GM11168 (cell line): ENCODE measurements at regions not wholly inside any gene's neighbourhood (a gene's known extent, or its start where the extent isn't known, plus 50 kb on each side); places are given as distances from the start of the nearest gene placed in this dataset.
"Not testable (repeated sequence)": the region's sequence is repeated elsewhere in the genome, so short reads cannot be mapped to it uniquely, and the experiment has no call there.

ENCODE experiments used
- in situ Hi-C: fragments of 300-500 bp; cut with MboI; formaldehyde crosslinking; loops from one replicate; pipeline ENCODE4 v1.12.0; 2022; ENCODE audit warnings: low sequenced_read_pairs; ENCODE audit not compliant: unreplicated experiment

DNA sequence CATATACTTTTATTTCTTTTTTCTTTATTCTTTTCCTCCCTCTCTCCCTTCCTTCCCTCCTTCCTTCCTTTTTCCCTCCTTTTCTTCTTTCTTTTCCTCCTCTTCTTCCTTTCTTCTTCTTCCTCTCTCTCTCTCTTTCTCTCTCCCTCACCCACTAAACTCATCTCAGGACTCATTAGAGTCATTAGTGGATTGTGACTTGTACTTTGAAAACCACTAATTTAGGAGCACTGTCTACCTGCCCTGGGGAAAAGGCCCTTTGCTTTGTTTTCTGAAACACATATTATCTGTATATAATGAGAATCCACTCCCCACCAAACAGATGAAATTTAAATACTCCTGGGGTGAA lies 68.7 kb upstream of the CEP85L start:
- in situ Hi-C loops: no loop called here

DNA sequence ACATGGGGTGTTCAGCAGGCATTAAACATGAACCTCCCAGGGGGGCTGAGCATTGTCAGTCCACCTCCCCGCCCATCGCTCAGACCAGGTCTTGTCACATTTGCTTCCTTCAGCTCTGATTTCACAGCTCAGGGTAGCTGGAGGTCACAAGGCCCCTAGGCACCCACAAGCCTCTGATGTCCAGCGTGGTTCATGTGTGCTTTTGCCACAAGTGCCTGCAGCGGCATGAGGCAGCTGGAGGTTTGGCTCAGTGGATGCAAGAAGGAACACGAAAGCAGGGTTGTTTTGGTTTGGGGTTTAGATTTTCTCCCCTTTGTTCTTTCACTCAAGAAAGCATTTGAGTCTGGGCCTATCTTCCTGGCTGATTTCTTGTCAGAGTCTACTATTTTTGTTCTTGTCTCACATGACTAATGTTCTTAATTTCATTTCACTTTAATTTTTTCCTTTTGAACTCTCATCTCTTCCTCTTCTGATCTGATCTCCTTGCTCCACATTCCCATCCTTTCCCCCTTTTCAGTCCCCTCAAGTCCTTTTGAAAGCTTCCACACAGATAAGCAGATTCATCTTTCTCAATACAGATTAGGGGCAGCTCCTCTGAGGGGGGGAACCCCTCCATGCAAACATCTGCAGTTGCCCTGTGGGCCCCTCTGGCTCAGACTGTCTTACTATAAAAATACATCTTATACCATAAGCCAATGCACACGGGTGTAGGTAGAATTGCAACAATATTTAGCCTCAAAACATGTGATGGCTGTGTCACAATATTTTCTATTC lies 68.1 kb upstream of the CEP85L start:
- in situ Hi-C loops: loop anchor here (10.0 kb wide), 1 partner anchor 55 kb away; no protein-coding TSS in a partner anchor

DNA sequence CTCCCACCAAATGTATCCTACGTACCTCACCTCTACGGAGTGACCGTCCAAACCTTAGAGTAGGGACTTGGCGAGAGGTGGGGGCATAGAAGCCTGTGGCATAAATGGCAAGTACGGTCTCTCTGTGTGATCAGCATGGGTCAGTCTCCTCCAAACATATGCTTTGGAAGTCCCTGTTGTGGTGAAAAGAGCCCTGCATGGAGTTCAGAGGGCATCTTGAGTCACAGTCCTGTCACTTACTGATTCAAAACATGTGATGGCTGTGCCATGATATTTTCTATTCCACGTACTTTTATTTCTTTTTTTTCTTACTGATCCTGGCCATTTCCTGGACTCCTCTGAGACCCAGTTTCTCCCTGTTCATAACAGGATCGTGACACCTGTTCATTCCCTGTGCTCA lies 67.5 kb upstream of the CEP85L start:
- in situ Hi-C loops: loop anchor here (10.0 kb wide), 1 partner anchor 56 kb away; no protein-coding TSS in a partner anchor

DNA sequence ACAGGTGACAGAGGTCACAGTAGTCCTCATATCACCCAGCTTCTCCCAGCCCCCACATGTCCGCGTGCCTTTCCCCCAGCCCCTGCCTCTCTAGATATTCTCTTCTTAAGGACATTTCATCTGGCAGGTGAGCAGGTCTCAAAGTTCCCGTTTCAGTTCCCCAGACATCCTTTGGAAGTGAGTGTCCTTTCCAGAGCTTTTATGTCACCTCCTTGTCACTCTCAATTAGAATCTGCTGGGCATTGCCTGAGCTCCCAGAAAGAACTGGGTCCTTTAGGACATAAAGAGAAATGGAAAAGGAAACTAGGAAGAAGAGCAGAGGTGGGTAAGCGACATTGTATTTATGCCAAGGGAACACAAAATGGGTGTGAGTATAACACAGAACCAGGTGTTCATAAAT lies 66.9 kb upstream of the CEP85L start:
- in situ Hi-C loops: loop anchor here (10.0 kb wide), 1 partner anchor 57 kb away; no protein-coding TSS in a partner anchor

DNA sequence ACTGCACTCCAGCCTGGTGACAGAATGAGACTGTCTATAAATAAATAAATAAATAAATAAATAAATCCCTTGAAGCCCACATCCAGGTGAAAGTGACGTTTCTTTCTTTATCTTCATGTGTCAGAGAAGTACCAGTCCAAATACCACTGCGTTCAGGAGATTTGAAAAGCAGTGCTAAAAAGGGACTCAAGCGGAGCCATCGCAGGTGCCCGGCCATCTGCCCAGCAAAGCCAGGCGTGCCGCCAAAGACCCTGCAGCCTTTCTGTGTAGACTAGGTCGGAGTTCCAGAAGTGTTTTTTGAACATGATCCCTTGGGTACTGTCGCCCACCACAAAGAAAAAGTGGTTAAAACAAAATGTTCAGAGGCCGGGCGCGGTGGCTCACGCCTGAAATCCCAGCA lies 65.7 kb upstream of the CEP85L start:
- in situ Hi-C loops: loop anchor here (10.0 kb wide), 1 partner anchor 58 kb away; no protein-coding TSS in a partner anchor

DNA sequence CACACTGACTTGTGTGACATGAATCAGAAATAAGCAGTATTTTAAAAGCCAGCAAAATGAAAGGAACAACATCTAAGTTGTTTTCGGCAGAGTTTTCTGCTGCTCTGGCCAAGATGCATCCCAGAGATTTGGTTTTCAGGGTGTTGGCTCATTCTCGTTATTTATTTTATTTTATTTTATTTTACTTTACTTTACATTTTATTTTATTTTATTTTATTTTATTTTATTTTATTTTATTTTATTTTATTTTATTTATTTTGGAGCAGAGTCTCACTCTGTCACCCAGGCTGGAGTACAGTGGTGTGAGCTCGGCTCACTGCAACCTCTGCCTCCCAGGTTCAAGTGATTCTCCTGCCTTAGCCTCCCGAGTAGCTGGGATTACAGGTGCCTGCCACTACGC lies 64.5 kb upstream of the CEP85L start:
- in situ Hi-C loops: loop anchor here (10.0 kb wide), 1 partner anchor 59 kb away; no protein-coding TSS in a partner anchor

DNA sequence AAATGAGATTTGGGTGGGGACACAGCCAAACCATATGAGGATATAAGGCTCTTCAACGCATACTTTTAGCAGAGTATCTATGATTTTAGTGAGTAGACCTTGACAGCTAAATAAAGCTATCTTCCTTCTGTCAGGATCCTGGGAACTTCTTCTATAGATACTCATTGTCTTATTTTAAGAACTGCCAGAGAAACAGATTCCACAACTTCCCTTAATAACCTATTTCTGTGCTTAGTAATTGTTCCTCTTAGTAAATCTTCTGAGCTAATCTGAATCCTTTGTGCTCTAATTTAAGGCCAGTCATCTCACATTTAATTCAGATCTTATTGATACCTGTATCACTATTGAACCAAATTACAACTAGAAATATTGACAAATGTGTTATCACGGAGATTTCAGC lies 64.0 kb upstream of the CEP85L start:
- in situ Hi-C loops: loop anchor here (10.0 kb wide), 1 partner anchor 59 kb away; no protein-coding TSS in a partner anchor

DNA sequence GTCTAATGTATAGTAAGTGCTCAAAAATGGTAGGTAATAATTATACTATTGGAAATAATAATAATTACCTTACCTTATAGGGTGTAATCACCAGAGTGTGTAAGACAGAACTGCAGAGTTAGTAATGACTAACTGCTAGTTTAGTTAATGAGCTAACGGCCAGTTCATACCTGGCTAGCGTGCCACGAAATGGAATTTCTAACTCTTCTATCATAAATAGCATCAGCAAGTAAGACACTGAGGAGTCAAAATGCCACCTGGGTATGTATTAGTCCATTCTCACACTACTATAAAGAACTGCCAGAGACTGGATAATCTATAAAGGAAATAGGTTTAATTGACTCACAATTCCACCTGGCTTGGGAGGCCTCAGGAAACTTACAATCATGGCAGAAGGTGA lies 63.4 kb upstream of the CEP85L start:
- in situ Hi-C loops: loop anchor here (10.0 kb wide), 1 partner anchor 60 kb away; no protein-coding TSS in a partner anchor

DNA sequence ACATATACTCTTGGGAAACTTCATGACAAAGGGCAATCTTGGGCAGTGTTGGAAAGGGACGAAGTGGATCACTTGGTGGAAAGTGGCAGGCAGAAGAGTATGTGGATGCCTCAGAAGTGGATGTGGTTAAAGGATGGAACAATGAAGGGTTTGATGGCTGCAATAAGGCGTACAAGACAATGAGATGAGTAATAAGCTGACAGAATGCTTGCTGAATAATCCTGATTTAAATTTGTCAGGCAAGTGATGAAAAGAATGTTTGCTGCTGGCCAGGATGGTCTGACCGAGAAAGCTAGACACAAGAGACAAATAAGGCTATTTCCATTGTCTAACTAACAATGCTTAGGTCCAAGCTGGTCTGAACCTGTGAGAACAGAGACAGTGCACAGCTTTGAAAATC lies 61.6 kb upstream of the CEP85L start:
- in situ Hi-C loops: loop anchor here (10.0 kb wide), 1 partner anchor 62 kb away; no protein-coding TSS in a partner anchor

DNA sequence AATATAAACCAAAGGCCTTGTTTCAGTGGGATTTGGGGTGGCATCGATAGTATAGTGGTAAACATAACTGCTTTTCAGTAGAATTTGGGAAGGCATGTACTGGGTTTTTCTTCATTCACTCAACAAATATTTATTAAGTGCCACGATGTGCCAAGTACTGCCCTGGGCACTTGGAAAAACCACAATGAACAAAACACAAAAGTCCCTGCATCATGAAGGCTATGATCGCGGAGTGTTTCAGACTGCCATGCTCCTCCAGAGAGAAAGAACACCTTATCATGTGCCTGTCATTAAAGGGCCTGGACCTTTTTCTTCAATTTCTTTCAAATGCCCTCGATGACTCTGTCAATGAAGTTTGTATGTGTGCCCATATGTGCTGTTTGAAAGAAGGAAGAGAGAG lies 59.2 kb upstream of the CEP85L start:
- in situ Hi-C loops: loop anchor here (10.0 kb wide), 1 partner anchor 64 kb away; no protein-coding TSS in a partner anchor

DNA sequence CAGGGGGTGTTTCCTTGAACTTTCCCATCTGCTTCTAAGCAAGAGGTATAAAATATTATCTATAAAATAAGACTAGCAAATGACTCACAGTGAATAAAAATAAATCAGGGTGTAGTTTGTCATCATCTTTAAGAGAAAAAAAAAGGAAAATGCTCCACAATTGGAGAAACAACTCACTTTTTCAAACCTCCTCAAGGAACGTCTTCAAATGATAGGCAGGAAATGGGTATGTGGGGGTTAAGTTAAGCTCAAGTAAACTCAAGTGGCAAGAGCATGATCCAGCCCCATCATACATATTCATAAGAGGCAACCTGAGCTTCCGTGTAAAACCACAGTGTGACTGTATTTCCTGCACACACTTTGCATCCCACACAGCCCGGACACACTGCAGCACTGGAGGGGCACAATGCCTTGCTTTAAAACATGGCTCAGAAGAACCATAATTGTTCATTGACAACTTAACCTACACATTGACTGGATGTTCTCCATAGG lies 58.5 kb upstream of the CEP85L start:
- in situ Hi-C loops: loop anchor here (10.0 kb wide), 1 partner anchor 65 kb away; no protein-coding TSS in a partner anchor

DNA sequence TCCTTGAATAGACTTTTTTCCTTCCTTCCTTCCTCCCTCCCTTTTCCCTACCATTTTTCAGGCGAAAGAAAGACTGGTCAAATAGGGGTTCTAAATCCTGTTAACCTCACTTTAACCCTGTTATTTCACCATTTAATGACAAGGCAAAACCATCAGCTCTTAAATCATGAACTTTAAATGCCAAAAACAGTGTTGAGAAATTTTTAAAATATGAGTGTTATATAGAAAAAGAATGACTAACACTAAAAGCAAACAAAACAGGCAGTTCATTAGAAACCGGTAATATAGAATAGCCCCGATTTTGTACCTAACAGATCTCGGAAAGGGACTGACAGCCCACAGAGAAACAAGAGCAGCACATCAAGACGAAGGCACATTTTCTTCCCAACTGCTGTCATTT lies 57.4 kb upstream of the CEP85L start:
- in situ Hi-C loops: no loop called here

DNA sequence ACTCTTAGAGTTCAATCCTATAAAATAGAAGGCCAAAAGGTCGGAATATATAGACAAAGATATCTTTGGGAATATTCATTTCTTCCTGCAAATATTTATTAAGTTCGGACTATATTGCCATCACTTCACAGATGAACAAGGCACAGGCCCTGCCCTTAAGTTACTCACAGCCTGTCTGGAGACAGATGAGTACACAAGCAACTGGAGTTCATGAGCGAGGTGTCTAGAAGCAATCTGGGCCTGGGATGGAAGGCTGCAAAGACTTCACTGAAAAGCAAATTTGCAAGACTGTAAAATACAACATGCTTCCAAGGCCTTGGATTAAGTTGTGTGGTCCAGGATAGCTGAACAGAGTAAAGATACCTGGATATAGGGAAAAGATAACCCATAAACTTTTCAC lies 56.7 kb upstream of the CEP85L start:
- in situ Hi-C loops: no loop called here

DNA sequence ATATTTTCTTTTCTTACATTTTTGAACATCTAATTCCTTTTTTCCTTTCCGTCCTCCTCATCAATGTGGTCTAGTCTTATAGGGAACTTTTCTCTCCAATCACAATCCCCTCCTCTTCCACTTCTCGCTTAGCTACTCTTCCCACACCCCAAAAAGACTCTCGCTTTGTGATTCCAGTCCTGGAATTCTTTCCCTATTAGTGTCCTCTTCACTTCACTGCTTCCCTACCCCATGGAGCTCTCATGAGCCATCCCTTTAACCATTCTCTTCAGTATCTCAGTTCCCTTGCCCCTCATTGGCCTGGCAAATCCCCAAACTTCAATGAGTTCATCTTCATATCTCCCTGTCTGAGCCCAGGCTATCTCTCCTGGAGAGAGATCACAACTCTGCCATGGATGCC lies 55.3 kb upstream of the CEP85L start:
- in situ Hi-C loops: no loop called here

DNA sequence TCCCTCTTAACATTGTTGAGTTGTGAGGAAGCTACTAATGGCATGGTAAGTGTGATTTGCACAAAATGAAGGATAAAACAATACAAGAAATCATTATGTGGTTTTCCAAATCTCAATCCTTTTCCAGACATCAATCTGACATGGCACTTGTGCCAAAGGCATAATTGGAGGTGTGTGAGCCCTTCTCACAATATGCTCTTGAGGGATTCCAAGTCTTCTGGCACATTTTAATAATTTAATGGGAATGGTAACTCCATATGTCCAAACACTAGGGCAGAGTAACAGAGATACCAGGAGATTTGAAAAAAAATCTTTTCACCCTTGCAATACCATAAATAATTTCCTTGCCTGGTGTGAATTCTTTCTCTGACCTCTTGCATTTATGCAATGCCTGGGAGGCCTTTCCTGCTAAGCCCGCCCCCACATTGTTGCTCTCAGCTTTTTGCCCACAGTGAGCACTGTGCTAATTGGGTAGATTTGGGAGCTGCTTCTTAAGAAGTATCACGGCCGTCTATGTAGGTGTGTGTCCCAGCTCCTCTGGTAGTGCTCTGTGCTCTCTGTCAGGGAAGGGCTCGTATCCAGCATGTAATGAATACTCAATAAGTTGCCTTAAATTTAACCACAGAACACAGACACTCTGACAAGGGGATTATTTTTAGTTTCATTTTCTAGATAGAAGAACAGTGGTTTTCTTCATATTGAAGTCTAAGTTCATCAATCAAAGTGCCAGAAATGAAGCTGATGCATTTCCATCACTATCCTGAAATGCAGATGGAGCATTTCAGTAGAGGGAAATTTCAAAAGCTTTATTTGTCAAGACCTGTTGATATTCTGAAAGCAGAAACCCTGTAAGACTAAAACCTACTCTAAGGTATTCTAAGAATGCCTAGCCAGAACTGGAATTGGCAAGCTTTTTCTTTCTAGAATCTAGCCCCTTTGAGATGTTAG lies 54.4 kb upstream of the CEP85L start:
- in situ Hi-C loops: no loop called here

DNA sequence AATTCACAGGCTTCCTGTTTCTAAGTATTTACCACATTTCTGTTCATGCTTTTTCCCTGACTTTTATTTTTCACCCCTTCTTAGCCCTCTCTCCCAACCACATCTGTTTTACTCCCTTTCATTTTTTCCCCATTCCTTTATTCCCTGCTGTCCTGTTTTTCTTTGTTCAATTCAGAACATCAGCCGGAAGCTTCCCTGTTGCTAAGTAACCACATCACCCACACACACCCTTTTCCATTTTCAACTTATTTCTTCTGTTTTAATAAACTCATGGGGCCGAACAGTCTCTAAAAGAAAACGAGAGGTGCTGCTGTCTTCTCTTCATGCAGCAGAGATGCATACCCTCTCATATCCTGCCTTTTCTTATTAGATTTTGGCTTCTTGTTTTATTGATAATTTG lies 53.5 kb upstream of the CEP85L start:
- in situ Hi-C loops: no loop called here

DNA sequence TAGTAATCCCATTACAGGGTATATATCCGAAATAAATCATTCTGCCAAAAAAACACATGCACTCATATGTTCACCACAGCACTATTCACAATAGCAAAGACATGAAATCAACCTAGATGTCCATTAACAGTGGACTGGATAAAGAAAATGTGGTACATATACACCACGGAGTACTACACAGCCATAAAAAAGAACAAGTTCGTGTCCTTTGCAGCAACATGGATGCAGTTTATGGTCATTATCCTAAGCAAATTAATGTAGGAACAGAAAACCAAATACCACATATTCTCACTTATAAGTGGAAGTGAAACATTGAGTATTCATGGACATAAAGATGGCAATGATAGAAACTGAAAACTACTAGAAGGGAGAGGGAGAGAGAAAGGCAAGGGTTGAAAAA lies 49.9 kb upstream of the CEP85L start:
- in situ Hi-C loops: not testable (repeated sequence)
